NCI-H82 treated with DMSO at 0.1 percent for 48 hours (cell line): ENCODE measurements at regions not wholly inside any gene's neighbourhood (a gene's known extent, or its start where the extent isn't known, plus 50 kb on each side); places are given as distances from the start of the nearest gene placed in this dataset.
A peak's percentile ranks its signal among the peaks of the same experiment; 100 is the strongest.

Experiments
- DNase-seq: peaks from one replicate; lab custom pipeline; 2025; ENCODE audit not compliant: unreplicated experiment; lab: John Stamatoyannopoulos, UW

GRCh38 chr5:160175438-160176218, 53.7 kb upstream of the FABP6 start:
- no peak for DNase-seq

- DNase-seq = no peak
Measured at GRCh38 chr5:160174780-160175437, 54.4 kb upstream of the FABP6 start.

GRCh38 chr5:160174290-160174689, 55.0 kb upstream of the FABP6 start:
- DNase-seq = no peak

GRCh38 chr5:160171666-160172065, 52.4 kb upstream of the PWWP2A start:
- peak; percentile 29 for DNase-seq

GRCh38 chr5:160169326-160169725, 50.1 kb upstream of the PWWP2A start:
- no peak for DNase-seq
